HepG2 (cell line): ENCODE measurements at regions not wholly inside any gene's neighbourhood (a gene's known extent, or its start where the extent isn't known, plus 50 kb on each side); places are given as distances from the start of the nearest gene placed in this dataset.

ENCODE experiments used
- ATAC-seq: fragments of 200-7000 bp; cut with Tn5 transposase; 3 replicates; pipeline ENCODE4 v1.9.1; 2020; ENCODE audit warnings: mild to moderate bottlenecking, moderate library complexity
- BruUV-seq: library from RNA; stranded (reverse); fragments of 400-500 nt; replicated peaks from 2 replicates; lab custom pipeline; 2021; lab: Mats Ljungman, UMichigan
- CTCF ChIA-PET: fragments of 300-600 bp; formaldehyde crosslinking; extraction: SDS; loops from one replicate; lab custom pipeline; 2021; ENCODE audit warnings: low total read pairs, inconsistent platforms, low intra/inter-chr PET ratio; lab: Yijun Ruan, JAX
- POLR2A ChIA-PET: fragments of 350-600 bp; sonication (Branson Sonifier 250); formaldehyde crosslinking; loops from one replicate; lab custom pipeline; 2020; ENCODE audit warnings: antibody characterized with exemption, inconsistent platforms; lab: Yijun Ruan, JAX
- DNase-seq: peaks from one replicate; pipeline ENCODE4 v3.0.0-alpha.2; 2015; ENCODE audit warnings: low spot score
- FAIRE-seq: peaks from 3 replicates; lab custom pipeline; 2011; peaks lifted over from hg19 to GRCh38; lab: Jason Lieb, UNC
- H2AFZ ChIP-seq: one replicate; pipeline ENCODE4 v1.6.1; 2011; ENCODE audit warnings: low read length, inconsistent platforms
- H3K27ac ChIP-seq: fragments of 300-600 bp; 3 replicates; pipeline ENCODE4 v1.8.0; 2011; ENCODE audit warnings: mixed run types, mild to moderate bottlenecking, mixed read lengths, low read length, inconsistent platforms; ENCODE audit not compliant: insufficient read depth; ENCODE audit errors: extremely low read length
- H3K27me3 ChIP-seq, 2 experiments: fragments of 200-600 bp in 1 of 2; 2 replicates in 1 of 2; 3 replicates in 1 of 2; pipeline versions ENCODE4 v1.6.0 to v1.8.0; 2011; ENCODE audit warnings: low read length in 2 of 2, mild to moderate bottlenecking in 2 of 2, moderate library complexity in 2 of 2, inconsistent platforms in 1 of 2; ENCODE audit not compliant: insufficient read depth in 2 of 2, control insufficient read depth in 1 of 2
- H3K36me3 ChIP-seq, 2 experiments: fragments of 200-600 bp in 1 of 2; replicated peaks in 1 of 2; 2 replicates in 1 of 2; 3 replicates in 1 of 2; pipeline versions ENCODE4 v1.5.1 to v1.8.0; 2011; ENCODE audit warnings: low read length in 2 of 2, inconsistent platforms in 1 of 2; ENCODE audit not compliant: insufficient read depth in 2 of 2, control insufficient read depth in 1 of 2
- H3K4me1 ChIP-seq: 2 replicates; pipeline ENCODE4 v1.5.1; 2012; ENCODE audit warnings: low read length, inconsistent platforms; ENCODE audit not compliant: insufficient read depth
- H3K4me2 ChIP-seq: 2 replicates; pipeline ENCODE4 v1.6.0; 2011; ENCODE audit warnings: low read depth, low read length, inconsistent platforms
- H3K4me3 ChIP-seq, 3 experiments: fragments of 200-600 bp in 1 of 3; sonication (generic), shearing (Covaris generic) in 1 of 3; replicated peaks in 1 of 3; 2 replicates each; pipeline ENCODE4 v1.5.1; 2011 to 2016; ENCODE audit warnings: low read length in 3 of 3, inconsistent platforms in 2 of 3, low read depth in 2 of 3, mild to moderate bottlenecking in 2 of 3, control low read depth in 1 of 3, mixed read lengths in 1 of 3; ENCODE audit not compliant: insufficient read depth in 1 of 3
- H3K79me2 ChIP-seq: one replicate; pipeline ENCODE4 v1.6.1; 2011; ENCODE audit warnings: low read length, inconsistent platforms; ENCODE audit not compliant: insufficient read depth
- H3K9ac ChIP-seq: 2 replicates; pipeline ENCODE4 v1.6.0; 2011; ENCODE audit warnings: mild to moderate bottlenecking, low read depth, low read length, inconsistent platforms; ENCODE audit not compliant: insufficient read depth
- H3K9me3 ChIP-seq: 2 replicates; pipeline ENCODE4 v1.5.1; 2012; ENCODE audit warnings: mild to moderate bottlenecking, low read length
- H4K20me1 ChIP-seq: 2 replicates; pipeline ENCODE4 v1.6.0; 2011; ENCODE audit warnings: inconsistent platforms, mild to moderate bottlenecking, low read length, moderate library complexity; ENCODE audit not compliant: insufficient read depth
- CERS6 ChIP-seq: sonication (generic); formaldehyde crosslinking; IDR thresholded peaks from 2 replicates; pipeline ENCODE4 v1.5.0; 2020; ENCODE audit warnings: missing genetic modification reagents
- HDAC1 ChIP-seq: sonication (generic); formaldehyde crosslinking; IDR thresholded peaks from 2 replicates; pipeline ENCODE4 v1.5.1; 2020; ENCODE audit warnings: mild to moderate bottlenecking, missing genetic modification reagents
- HOXA7 ChIP-seq: sonication (generic); formaldehyde crosslinking; IDR thresholded peaks from 2 replicates; pipeline ENCODE4 v1.8.1; 2022; ENCODE audit warnings: mild to moderate bottlenecking, missing genetic modification reagents, moderate library complexity
- NAIF1 ChIP-seq: sonication (generic); formaldehyde crosslinking; IDR thresholded peaks from 2 replicates; pipeline ENCODE4 v1.5.0; 2020; ENCODE audit warnings: mild to moderate bottlenecking, missing genetic modification reagents, borderline replicate concordance
- THRA ChIP-seq: sonication (generic); formaldehyde crosslinking; IDR thresholded peaks from 2 replicates; pipeline ENCODE4 v1.4.0; 2020; ENCODE audit warnings: missing genetic modification reagents, borderline replicate concordance
- ZBTB49 ChIP-seq: sonication (generic); formaldehyde crosslinking; IDR thresholded peaks from 2 replicates; pipeline ENCODE4 v1.4.0; 2020; ENCODE audit warnings: missing genetic modification reagents, borderline replicate concordance
- ZNF543 ChIP-seq: sonication (generic); formaldehyde crosslinking; IDR thresholded peaks from 2 replicates; pipeline ENCODE4 v1.4.0; 2020; ENCODE audit warnings: mild to moderate bottlenecking, missing genetic modification reagents
- ZNF562 ChIP-seq: sonication (generic); formaldehyde crosslinking; IDR thresholded peaks from 2 replicates; pipeline ENCODE4 v1.8.0; 2022; ENCODE audit warnings: missing genetic modification reagents, borderline replicate concordance
- ZNF569 ChIP-seq: sonication (generic); formaldehyde crosslinking; IDR thresholded peaks from 2 replicates; pipeline ENCODE4 v1.5.0; 2020; ENCODE audit warnings: mild to moderate bottlenecking, missing genetic modification reagents, moderate library complexity, borderline replicate concordance
- in situ Hi-C: cut with HindIII; loops from 2 replicates; pipeline ENCODE4 v1.10.0; 2017; ENCODE audit warnings: low pct_unique_long_range_greater_than_20kb; ENCODE audit not compliant: extremely low pct_ligation_motif_present
- intact Hi-C: fragments of 100-400 bp; cut with micrococcal nuclease; formaldehyde crosslinking; loops from one replicate; pipeline ENCODE4 v1.10.0; 2022; ENCODE audit not compliant: unreplicated experiment

GRCh38 chr12:77500089-77500488, 330.6 kb upstream of the NAV3 start:
- no peak overlapping the region for H3K4me3 ChIP-seq
- H3K36me3 ChIP-seq = no peaks in the 10 kb centered on the region
- H3K9ac ChIP-seq = no peak overlapping the region
- no peaks in the 10 kb centered on the region for H3K4me1 ChIP-seq
- H2AFZ ChIP-seq = no peak overlapping the region
- intact Hi-C loops = no loop called here
- no peaks in the 10 kb centered on the region for H3K27me3 ChIP-seq
- DNase-seq = no peak
- in situ Hi-C loops = no loop called here
- POLR2A ChIA-PET = no interaction called here
- no peak for FAIRE-seq
- CTCF ChIA-PET = no interaction called here
- no peak overlapping the region for H3K27ac ChIP-seq
- H3K9me3 ChIP-seq = no peaks in the 10 kb centered on the region
- H4K20me1 ChIP-seq = no peaks in the 10 kb centered on the region
- no TSS peak for BruUV-seq
- no peaks in the 10 kb centered on the region for H3K79me2 ChIP-seq
- no peak for ATAC-seq
- TF ChIP-seq CERS6 (no peak), NAIF1 (CRISPR knock-in tag) (no peak), ZNF569 (CRISPR knock-in tag) (no peak), THRA (CRISPR knock-in tag) (no peak), ZNF562 (no peak), ZNF543 (CRISPR knock-in tag) (no peak), ZBTB49 (no peak), HDAC1 (no peak), HOXA7 (CRISPR knock-in tag) (no peak)
- no peak overlapping the region for H3K4me2 ChIP-seq
